Kidney tubule cell (primary cell): ENCODE measurements at regions not wholly inside any gene's neighbourhood (a gene's known extent, or its start where the extent isn't known, plus 50 kb on each side); places are given as distances from the start of the nearest gene placed in this dataset.
"Not testable (repeated sequence)": the region's sequence is repeated elsewhere in the genome, so short reads cannot be mapped to it uniquely, and the experiment has no call there.

Experiments used
- DNase-seq: peaks from one replicate; pipeline ENCODE4 v3.0.0-alpha.2; 2018; ENCODE audit warnings: low spot score

DNA sequence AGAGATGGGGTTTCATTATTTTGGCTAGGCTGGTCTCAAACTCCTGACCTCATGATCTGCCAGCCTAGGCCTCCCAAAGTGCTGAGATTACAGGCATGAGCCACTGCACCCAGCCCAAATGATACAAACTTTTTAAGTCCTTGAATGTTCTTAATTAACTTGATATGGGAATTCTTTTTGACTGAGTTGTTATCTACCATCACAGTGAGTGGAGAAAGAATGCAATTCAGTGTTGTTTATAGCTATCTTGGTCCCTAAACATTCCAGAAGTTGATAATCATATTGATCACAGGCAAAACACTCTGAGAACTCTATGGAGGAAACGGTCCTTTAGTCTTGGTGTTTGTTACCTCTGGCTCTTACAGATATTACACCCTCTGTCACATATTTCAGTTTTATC lies 1072.5 kb downstream of the SUCLG1 start:
- no peak for DNase-seq

- no peak for DNase-seq
Measured at GRCh38 chr2:83378921-83379320, 1080.2 kb downstream of the SUCLG1 start.

DNA sequence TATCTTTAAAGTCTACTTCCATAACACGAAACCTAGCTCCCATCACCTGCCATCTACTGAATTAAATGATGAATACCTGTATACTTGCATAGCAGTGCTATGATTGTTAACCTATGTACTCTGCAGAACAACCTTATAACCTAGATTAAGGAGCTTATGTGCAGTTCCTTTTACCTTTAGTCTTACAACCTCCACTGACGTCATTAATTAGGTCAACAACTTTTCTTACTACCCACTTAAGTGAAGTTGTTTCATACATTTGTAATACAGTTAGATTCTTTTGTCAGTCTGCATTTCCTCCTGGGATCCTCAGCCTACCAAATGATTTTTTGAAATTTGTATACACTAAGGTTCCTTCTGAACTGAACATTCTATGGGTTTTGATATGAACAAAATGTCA lies 1082.3 kb downstream of the SUCLG1 start:
- no peak for DNase-seq

- DNase-seq, result no peak
Measured at GRCh38 chr2:83370419-83370762, 1088.7 kb downstream of the SUCLG1 start.

DNA sequence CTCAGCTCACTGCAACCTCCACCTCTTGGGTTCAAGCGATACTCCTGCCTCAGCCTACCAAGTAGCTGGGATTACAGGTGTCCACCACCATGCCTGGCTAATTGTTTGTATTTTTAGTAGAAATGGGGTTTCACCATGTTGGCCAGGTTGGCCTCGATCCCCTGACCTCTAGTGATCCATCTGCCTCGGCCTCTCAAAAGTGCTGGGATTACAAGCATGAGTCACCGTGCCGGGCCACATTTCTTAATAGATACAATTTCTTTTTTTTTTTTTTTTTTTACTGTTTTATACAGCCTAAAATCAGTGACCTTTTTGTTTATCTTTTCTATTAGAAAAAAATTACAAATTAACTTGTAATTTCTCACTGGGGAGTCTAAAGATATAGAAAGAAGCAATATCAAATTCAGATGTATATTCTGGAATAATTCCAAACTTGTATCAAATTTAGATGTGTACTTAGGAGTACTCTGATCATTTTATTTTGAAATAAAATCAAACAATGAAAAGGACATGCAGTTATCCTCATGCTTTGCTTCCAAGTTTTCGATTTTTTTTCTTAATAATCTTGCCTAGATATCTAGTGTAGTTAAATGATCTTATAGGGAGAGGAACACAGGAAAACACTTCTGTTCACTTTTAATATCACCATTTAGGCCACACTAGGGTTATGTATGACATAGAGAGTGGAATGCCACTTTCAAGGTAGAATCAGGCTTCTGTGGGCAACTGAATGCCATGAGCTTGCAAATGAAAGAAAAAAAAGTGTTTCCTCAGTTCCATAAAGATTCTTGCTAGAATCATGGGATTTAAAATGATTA lies 1089.3 kb downstream of the SUCLG1 start:
- no peak for DNase-seq

DNA sequence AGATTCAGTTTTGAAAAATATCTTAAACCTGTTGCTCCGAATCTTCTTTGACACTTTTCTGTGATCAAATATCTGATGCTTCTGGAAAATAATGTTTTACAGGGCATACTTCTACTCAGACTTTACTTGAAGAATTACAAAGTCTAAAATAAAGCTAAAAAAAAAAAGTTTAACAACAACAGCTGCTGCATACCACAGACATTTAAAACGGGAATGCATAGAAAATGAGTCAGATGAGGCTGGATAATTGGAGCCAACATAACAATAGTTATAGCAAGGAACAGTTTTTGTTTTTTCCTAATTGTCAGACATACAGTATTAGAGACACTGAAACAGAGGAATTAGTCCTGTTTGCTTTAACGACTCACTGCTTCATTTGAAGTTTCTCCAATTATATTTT lies 1090.2 kb downstream of the SUCLG1 start:
- no peak for DNase-seq

GRCh38 chr2:83368461-83368860 lies 1090.6 kb downstream of the SUCLG1 start:
- no peak for DNase-seq

GRCh38 chr2:83365476-83365875 lies 1093.6 kb downstream of the SUCLG1 start:
- no peak for DNase-seq

DNA sequence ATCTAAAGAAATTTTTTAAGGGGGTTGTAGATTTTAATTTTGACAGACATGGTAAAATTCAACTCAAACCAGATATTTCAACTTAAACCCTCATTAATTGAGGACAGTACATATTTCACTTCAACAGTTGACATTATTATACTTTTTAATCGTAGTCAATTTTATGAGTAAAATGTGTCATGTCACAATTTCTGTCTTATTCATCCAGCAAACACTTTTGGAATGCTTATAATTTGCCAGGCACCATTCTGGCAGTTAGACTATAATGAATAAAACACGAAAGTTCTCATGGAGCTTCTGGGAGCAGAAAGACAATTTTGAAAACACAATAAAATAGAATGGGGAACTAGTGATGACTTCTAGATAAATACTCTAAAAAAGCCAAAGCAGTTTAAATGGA lies 1094.8 kb downstream of the SUCLG1 start:
- DNase-seq, result no peak

DNA sequence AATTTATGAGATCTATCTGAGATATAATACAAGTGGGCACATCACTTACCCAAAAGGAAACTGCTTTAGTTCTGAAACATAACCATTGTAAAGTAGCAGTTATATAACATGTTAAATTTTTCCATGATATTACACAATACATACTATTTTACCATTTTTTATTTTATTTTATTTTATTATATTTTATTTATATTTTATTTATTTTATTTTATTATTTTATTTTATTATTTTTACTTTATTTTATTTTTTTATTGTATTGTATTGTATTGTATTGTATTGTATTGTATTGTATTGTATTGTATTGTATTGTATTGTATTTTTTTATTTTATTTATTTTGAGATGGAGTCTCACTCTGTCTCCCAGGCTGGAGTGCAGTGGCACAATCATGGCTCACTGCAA lies 1095.9 kb downstream of the SUCLG1 start:
- not testable (repeated sequence) for DNase-seq

GRCh38 chr2:83359336-83359735 lies 1099.7 kb downstream of the SUCLG1 start:
- no peak for DNase-seq

- DNase-seq, result no peak
Measured at GRCh38 chr2:83342860-83343329, 1116.2 kb downstream of the SUCLG1 start.

- DNase-seq, result no peak
Measured at GRCh38 chr2:83340424-83340823, 1118.7 kb downstream of the SUCLG1 start.

GRCh38 chr2:83339942-83340341 lies 1119.1 kb downstream of the SUCLG1 start:
- DNase-seq, result not testable (repeated sequence)

- DNase-seq, result no peak
Measured at GRCh38 chr2:83331810-83332209, 1127.3 kb downstream of the SUCLG1 start.

GRCh38 chr2:83323038-83323437 lies 1136.0 kb downstream of the SUCLG1 start:
- DNase-seq, result no peak

GRCh38 chr2:83320053-83320452 lies 1139.0 kb downstream of the SUCLG1 start:
- DNase-seq, result no peak

DNA sequence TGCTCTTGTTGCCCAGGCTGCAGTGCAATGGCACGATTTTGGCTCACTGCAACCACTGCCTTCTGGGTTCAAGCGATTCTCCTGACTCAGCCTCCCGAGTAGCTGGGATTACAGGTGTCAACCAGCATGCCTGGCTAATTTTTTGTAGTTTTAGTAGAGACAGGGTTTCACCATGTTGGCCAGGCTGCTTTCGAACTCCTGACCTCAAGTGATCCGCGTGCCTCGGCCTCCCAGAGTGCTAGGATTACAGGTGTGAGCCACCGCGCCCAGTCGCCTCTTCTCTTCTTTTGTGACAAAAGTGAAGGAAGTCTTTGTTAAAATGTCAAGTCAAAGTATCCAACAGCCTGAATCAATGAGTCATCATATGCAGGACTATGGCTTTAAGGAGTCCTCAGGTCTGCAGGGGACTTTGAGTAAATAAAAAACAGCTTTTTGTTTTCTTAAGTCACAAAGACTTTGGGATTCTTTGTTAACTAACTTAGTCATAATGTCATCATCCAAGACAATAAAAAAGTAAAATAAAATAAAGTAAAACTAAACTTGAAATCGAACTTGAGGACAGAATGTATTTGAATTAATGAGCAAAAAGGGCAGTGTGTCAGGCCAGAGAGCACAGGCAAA lies 1153.2 kb downstream of the SUCLG1 start:
- DNase-seq, result no peak

- no peak for DNase-seq
Measured at GRCh38 chr2:83291083-83291482, 1168.0 kb downstream of the SUCLG1 start.

DNA sequence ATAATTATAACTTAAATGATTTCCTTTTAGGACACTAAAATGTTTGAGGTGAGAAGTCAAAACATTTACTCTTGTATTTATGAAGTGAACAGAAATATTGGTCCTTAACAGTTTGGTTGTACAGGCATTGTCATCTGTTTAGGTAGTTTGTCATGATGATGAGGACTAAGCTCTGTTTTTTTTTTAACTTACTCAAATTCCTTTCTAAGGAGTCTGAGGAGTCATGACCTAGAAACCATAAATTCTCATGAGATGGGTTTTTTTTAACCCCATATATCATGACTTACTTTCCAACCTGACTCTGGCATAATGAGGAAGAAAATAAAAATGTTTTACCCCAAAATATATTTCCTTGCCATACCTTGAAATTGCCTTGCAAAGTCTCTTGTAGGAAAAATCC lies 1176.2 kb downstream of the SUCLG1 start:
- no peak for DNase-seq

DNA sequence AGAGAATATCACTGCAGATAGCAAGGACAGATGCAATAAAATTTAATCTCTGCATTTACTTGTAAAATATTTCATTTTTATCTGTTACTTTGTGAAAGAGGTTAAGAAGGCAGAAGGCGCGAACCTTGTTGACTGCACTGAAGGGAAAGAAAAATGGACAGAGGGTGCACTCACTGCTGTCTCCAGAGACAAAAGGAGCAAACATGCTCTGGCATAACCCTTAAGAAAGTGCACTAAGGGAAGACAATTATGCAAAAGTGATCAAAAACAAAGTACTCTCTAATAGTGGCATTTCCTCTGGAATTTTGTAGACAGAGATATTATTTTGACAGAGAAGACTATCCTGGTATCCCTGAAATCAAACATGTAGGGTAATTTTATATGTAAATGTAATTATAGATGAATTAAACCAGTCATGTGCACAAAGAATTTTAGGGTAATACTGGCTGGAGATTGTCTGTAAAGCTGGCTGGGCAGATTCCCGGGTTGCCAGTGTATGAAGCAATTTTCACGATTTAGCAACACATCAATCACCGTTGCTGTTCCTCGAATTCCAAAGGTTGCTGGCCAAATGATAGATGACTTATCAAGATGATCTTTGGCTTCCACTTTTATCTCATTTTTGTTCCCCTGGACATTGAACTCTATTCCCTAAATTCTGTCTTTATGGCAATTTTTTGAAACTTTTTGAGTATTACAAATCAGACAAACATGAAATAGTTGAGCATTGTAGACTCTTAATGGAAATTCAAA lies 1176.9 kb downstream of the SUCLG1 start:
- no peak for DNase-seq

- DNase-seq, result no peak
Measured at GRCh38 chr2:83280391-83280790, 1178.7 kb downstream of the SUCLG1 start.

GRCh38 chr2:83273322-83273721 lies 1185.8 kb downstream of the SUCLG1 start:
- no peak for DNase-seq
